Neural progenitor cell (in vitro differentiated cells): ENCODE measurements at regions not wholly inside any gene's neighbourhood (a gene's known extent, or its start where the extent isn't known, plus 50 kb on each side); places are given as distances from the start of the nearest gene placed in this dataset.

Source experiments
- DNase-seq: peaks from one replicate; pipeline ENCODE4 v3.0.0-alpha.2; 2016; ENCODE audit warnings: low spot score
- H2AFZ ChIP-seq: fragments of 200-600 bp; sonication (generic); replicated peaks from 2 replicates; pipeline ENCODE4 v1.6.1; 2016; ENCODE audit warnings: antibody characterized with exemption
- H3F3A ChIP-seq: fragments of 200-600 bp; sonication (generic); 2 replicates; pipeline ENCODE4 v1.6.1; 2016; ENCODE audit warnings: antibody characterized with exemption, low read depth
- H3K27ac ChIP-seq: fragments of 200-600 bp; sonication (generic); 2 replicates; pipeline ENCODE4 v1.5.1; 2016; ENCODE audit warnings: mild to moderate bottlenecking
- H3K27me3 ChIP-seq: fragments of 200-600 bp; sonication (generic); 2 replicates; pipeline ENCODE4 v1.6.1; 2016; ENCODE audit warnings: mild to moderate bottlenecking, moderate library complexity
- H3K36me3 ChIP-seq: fragments of 200-600 bp; sonication (generic); 2 replicates; pipeline ENCODE4 v1.5.1; 2016
- H3K4me1 ChIP-seq: fragments of 200-600 bp; sonication (generic); 2 replicates; pipeline ENCODE4 v1.6.1; 2016; ENCODE audit warnings: mixed run types
- H3K4me2 ChIP-seq: fragments of 200-600 bp; sonication (generic); 2 replicates; pipeline ENCODE4 v1.6.1; 2016
- H3K4me3 ChIP-seq: fragments of 200-600 bp; sonication (generic); 2 replicates; pipeline ENCODE4 v1.5.1; 2016
- H3K79me2 ChIP-seq: fragments of 200-600 bp; sonication (generic); 2 replicates; pipeline ENCODE4 v1.6.1; 2016; ENCODE audit warnings: low read depth
- H3K9ac ChIP-seq: fragments of 200-600 bp; sonication (generic); 2 replicates; pipeline ENCODE4 v1.6.1; 2016
- H3K9me3 ChIP-seq: fragments of 200-600 bp; sonication (generic); 2 replicates; pipeline ENCODE4 v1.5.1; 2016; ENCODE audit warnings: low read depth
- H4K20me1 ChIP-seq: fragments of 200-600 bp; sonication (generic); 2 replicates; pipeline ENCODE4 v1.6.1; 2016; ENCODE audit warnings: low read depth
- H3K27ac Mint-ChIP-seq: 3 replicates; pipeline ENCODE4 v1.8.0; 2021; ENCODE audit warnings: mixed read lengths
- H3K27me3 Mint-ChIP-seq: 2 replicates; pipeline ENCODE4 v1.8.0; 2022; ENCODE audit warnings: low read depth, mild to moderate bottlenecking, inconsistent platforms, moderate library complexity, mixed read lengths; ENCODE audit not compliant: insufficient read depth
- H3K36me3 Mint-ChIP-seq: 3 replicates; pipeline ENCODE4 v1.8.0; 2021; ENCODE audit warnings: mixed read lengths
- H3K4me1 Mint-ChIP-seq: 3 replicates; pipeline ENCODE4 v1.8.0; 2021; ENCODE audit warnings: mixed read lengths
- H3K4me3 Mint-ChIP-seq: 3 replicates; pipeline ENCODE4 v1.8.0; 2021; ENCODE audit warnings: mild to moderate bottlenecking, moderate library complexity, mixed read lengths
- H3K9me3 Mint-ChIP-seq: 3 replicates; pipeline ENCODE4 v1.8.0; 2020; ENCODE audit warnings: mixed read lengths
- CTCF ChIP-seq: fragments of 200-600 bp; sonication (generic); IDR thresholded peaks from 2 replicates; pipeline ENCODE4 v1.5.1; 2017; ENCODE audit warnings: antibody characterized with exemption, mild to moderate bottlenecking
- EZH2 ChIP-seq: fragments of 200-600 bp; sonication (generic); IDR thresholded peaks from 2 replicates; pipeline ENCODE4 v1.6.1; 2017; ENCODE audit warnings: antibody characterized with exemption, mild to moderate bottlenecking, moderate library complexity
- EZH2phosphoT487 ChIP-seq: fragments of 200-600 bp; sonication (generic); IDR thresholded peaks from 2 replicates; pipeline ENCODE4 v1.6.1; 2017; ENCODE audit warnings: antibody characterized with exemption

- H3K27me3 ChIP-seq = no peaks in the 10 kb centered on the region
- no peak overlapping the region for H3K4me2 ChIP-seq
- H3K9ac ChIP-seq = no peak overlapping the region
Observed at GRCh38 chr1:37175666-37176215, 141.4 kb upstream of the GRIK3 start.

GRCh38 chr1:37176269-37176668 is 142.0 kb upstream of the GRIK3 start:
- H3K4me3 ChIP-seq = no peak overlapping the region
- H3K9ac ChIP-seq = no peak overlapping the region
- no peaks in the 10 kb centered on the region for H4K20me1 ChIP-seq
- peaks cover 18% of the 10 kb centered on the region for H3K4me1 ChIP-seq
- DNase-seq = no peak
- H3K4me1 Mint-ChIP-seq = peaks cover 8% of the 10 kb centered on the region
- H3K4me3 Mint-ChIP-seq = no peak overlapping the region
- no peak overlapping the region for H3K27ac Mint-ChIP-seq
- no peaks in the 10 kb centered on the region for H3K36me3 Mint-ChIP-seq
- no peak overlapping the region for H2AFZ ChIP-seq
- no peak for TF ChIP-seq EZH2phosphoT487
- TF ChIP-seq CTCF = no peak
- no peak for TF ChIP-seq EZH2
- peaks cover 4% of the 10 kb centered on the region for H3F3A ChIP-seq
- H3K9me3 ChIP-seq = no peaks in the 10 kb centered on the region
- H3K9me3 Mint-ChIP-seq = no peaks in the 10 kb centered on the region
- no peaks in the 10 kb centered on the region for H3K27me3 ChIP-seq
- no peak overlapping the region for H3K27ac ChIP-seq
- H3K36me3 ChIP-seq = no peaks in the 10 kb centered on the region
- no peaks in the 10 kb centered on the region for H3K79me2 ChIP-seq
- H3K27me3 Mint-ChIP-seq = peaks cover 3% of the 10 kb centered on the region
- no peak overlapping the region for H3K4me2 ChIP-seq

More at GRCh38 chr1:37175666-37176215, 141.4 kb upstream of the GRIK3 start:
- Mint-ChIP-seq H3K27ac (no peak overlapping the region), H3K4me1 (peaks cover 7% of the 10 kb centered on the region), H3K27me3 (peaks cover 3% of the 10 kb centered on the region), H3K4me3 (no peak overlapping the region), H3K9me3 (no peaks in the 10 kb centered on the region), H3K36me3 (no peaks in the 10 kb centered on the region)
- Histone ChIP-seq H2AFZ (no peak overlapping the region), H3K79me2 (no peaks in the 10 kb centered on the region), H3K27ac (no peak overlapping the region), H3K4me1 (peaks cover 15% of the 10 kb centered on the region), H3K4me3 (no peak overlapping the region), H4K20me1 (no peaks in the 10 kb centered on the region), H3K36me3 (no peaks in the 10 kb centered on the region), H3K9me3 (no peaks in the 10 kb centered on the region), H3F3A (no peaks in the 10 kb centered on the region)
- DNase-seq = no peak
- no peak for TF ChIP-seq EZH2
- TF ChIP-seq EZH2phosphoT487 = no peak
- no peak for TF ChIP-seq CTCF

GRCh38 chr1:37177230-37177864 is 143.0 kb upstream of the GRIK3 start:
- peak; percentile 66 for DNase-seq
- H3K4me3 ChIP-seq = no peak overlapping the region
- no peak overlapping the region for H3K4me2 ChIP-seq
- no peak overlapping the region for H2AFZ ChIP-seq
- H3K79me2 ChIP-seq = no peaks in the 10 kb centered on the region
- H3K4me1 ChIP-seq = peaks cover 21% of the 10 kb centered on the region
- H3K9ac ChIP-seq = no peak overlapping the region
- no peaks in the 10 kb centered on the region for H4K20me1 ChIP-seq
- peaks cover 3% of the 10 kb centered on the region for H3K27me3 Mint-ChIP-seq
- H3K4me1 Mint-ChIP-seq = peaks cover 12% of the 10 kb centered on the region
- H3K27ac Mint-ChIP-seq = no peak overlapping the region
- no peaks in the 10 kb centered on the region for H3K36me3 Mint-ChIP-seq
- no peak overlapping the region for H3K27ac ChIP-seq
- no peaks in the 10 kb centered on the region for H3K36me3 ChIP-seq
- no peaks in the 10 kb centered on the region for H3K9me3 ChIP-seq
- H3F3A ChIP-seq = peaks cover 8% of the 10 kb centered on the region
- H3K27me3 ChIP-seq = no peaks in the 10 kb centered on the region
- TF ChIP-seq EZH2 = no peak
- peak; percentile 57 for TF ChIP-seq CTCF
- TF ChIP-seq EZH2phosphoT487 = no peak
- H3K9me3 Mint-ChIP-seq = no peaks in the 10 kb centered on the region
- H3K4me3 Mint-ChIP-seq = no peak overlapping the region
